GM11168 (cell line): ENCODE measurements at regions not wholly inside any gene's neighbourhood (a gene's known extent, or its start where the extent isn't known, plus 50 kb on each side); places are given as distances from the start of the nearest gene placed in this dataset.
"Not testable (repeated sequence)": the region's sequence is repeated elsewhere in the genome, so short reads cannot be mapped to it uniquely, and the experiment has no call there.

Experiments
- in situ Hi-C: fragments of 300-500 bp; cut with MboI; formaldehyde crosslinking; loops from one replicate; pipeline ENCODE4 v1.12.0; 2022; ENCODE audit warnings: low sequenced_read_pairs; ENCODE audit not compliant: unreplicated experiment

DNA sequence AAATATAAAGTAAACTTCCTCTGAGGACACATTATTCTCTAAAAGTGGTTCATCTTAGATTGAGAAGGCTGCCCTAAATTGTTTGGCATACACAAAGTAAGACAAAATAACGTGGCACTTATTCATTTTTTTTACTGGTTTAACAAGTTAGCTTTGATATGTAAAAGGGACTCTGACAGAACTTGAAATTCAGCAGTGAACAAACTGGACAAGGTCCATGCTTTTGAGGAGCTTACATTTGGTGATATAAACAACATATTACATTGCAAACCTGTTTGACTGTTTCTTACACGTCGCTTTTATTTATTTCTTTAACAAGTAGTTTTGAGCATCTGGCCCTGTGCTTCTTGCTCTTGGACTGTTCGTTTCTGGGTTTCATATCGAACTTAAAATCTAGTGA, 253.1 kb upstream of the POM121L12 start:
- in situ Hi-C loops: no loop called here

DNA sequence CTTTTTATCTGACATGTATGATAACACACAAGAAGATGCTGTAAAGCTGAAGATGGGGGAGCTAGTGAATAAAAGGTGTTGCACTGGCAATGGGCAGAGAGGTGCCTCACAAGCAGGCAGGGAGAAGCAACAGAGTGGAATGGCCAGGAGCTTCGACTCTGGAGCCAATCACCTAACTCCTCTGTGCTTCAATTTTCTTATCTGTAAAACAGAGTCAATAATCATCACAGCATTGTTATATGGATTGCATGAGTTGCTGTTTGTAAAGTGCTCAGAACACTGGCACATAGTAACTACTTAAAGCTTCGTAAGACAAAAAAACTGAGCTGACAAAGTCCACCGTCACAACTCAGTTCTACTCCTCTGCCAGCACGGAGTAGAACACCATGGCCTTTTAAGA, 254.2 kb upstream of the POM121L12 start:
- in situ Hi-C loops: no loop called here

DNA sequence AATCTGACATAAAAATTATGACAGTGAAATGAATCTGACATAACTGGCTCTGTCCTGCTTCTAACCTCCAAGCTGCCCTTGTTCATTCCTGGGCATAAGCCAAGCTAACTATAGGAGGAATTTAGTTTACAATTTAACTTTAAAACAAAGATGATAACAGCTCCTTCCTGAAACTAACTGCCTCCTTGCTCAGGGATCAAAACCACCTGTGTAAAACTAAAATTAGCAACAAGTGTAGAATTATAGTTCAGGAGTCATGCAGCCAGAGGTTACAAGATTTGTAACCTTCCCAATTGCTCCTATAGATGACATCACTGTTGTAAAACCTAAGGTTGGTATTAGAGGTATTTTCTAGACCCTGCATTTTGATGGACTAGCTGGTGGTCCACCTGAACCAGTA, 256.4 kb upstream of the POM121L12 start:
- in situ Hi-C loops: no loop called here

DNA sequence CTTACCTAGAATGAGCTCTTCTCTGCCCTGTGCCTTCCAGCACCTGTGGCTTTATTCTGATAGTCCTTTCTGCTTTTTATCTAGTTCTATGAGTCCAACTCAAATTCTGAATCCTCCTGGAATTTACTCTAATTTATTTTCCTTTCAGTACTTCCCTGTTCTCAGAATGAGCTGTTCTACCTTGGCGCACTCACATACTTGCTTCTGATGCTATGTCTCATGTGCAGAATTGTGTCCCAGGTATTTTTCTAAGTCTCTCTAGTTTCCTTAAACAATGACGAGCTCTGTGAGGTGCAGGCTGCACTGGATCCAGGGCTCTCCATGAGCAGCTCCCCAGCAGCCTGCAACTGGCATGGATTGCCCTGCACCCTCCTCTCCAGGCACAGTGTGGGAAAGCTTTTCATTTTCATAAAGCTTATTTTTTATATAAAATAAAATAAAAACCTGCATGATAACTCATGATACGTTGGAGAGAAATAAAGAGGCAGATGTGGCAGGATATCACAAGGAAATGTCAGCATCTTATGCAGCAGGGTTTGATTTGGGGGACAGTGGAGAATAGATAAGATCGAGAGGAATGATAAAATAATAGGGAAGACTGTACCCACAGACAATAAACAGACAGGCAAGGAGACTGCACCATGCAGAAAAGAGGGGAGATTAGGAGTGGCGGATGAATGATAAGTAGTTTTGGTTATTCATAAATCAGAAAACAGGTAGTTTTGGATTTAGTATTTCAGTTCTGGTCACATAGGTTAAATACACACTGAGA, 258.2 kb upstream of the POM121L12 start:
- in situ Hi-C loops: no loop called here

DNA sequence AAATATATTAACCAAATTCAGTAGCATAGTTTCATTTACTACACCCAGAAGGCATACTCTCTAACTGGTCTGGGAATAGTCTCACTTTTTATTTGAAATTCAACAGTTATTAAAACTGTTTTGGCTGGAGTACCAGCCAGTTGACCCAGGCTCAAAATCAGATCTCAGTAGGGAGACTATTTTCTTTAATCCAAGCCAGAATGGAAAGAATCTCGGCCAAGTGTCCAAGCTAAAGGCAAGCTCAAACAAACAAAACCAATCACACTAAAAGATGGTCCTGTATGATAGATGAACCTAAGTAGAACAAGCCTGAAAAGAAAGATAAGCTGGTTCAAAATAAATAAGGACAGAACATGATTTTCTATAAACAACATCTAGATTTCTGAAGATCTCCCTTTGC, 259.6 kb upstream of the POM121L12 start:
- in situ Hi-C loops: no loop called here

DNA sequence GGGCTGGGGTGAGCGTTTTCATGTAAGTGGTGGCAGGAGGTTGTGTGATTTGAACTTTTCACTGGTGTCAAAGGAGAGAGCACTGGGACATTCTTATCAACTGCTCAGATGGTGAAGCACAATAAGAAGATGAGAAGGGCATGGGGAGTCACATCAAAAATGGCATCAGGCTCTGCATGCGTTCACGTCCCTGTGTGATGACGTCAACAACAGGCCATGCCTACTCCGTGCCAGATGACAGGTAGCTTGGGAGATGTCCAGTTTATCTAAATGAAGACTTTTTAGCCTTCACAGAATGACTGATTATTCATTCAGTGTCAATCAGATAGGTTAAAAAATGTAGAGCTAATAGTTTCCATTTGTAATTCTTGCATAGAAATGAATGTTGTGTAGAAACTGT, 264.3 kb upstream of the POM121L12 start:
- in situ Hi-C loops: no loop called here

DNA sequence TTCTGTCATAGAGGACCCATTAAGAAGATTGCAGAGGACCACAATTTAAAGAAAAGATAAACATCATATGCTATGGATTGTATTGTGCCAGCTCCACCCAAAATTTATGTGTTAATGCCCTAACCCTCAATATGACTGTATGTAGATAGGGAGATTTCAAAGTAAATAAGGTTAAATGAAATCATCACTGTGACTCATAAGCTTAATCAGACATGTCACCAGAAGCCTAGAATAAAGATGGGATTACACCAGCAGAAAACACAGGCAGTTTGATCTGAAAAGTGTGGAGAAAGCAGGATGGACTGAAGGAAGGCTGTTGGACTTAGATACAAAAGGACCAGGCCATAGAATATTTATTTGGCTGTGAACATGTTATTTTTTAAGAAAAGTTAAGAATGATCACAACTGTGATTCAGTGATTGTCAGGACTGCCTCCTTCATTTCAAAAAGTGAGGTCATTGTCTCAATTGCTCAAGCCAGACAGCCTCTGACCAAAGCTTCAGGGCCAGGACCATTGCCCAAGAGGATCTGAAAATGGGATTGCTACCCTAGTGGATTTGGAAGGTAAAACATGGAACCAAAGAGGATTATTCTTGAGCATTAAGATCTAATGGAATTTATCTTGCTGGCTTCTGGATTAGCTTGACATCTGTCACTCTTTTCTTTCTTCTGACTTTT, 270.8 kb upstream of the POM121L12 start:
- in situ Hi-C loops: no loop called here

DNA sequence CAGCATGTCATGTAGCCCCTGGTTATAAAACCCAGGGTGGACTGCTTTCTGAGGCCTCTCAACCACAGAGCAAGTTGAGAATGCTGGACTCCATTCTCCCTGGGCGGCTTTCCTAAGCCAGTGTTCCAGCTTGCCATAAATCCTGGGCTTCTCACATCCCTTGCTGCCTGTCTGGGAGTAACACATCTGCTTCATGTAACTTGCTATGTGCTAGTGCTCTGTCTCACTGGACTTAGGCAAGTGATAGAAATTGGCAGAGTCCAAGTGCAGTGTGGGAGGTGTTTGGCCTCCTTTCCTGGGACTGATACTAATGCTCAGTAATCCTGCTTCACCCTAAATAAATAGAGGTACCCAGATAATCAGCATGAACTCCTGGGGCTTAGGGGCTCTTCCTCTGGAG, 277.1 kb upstream of the POM121L12 start:
- in situ Hi-C loops: no loop called here

DNA sequence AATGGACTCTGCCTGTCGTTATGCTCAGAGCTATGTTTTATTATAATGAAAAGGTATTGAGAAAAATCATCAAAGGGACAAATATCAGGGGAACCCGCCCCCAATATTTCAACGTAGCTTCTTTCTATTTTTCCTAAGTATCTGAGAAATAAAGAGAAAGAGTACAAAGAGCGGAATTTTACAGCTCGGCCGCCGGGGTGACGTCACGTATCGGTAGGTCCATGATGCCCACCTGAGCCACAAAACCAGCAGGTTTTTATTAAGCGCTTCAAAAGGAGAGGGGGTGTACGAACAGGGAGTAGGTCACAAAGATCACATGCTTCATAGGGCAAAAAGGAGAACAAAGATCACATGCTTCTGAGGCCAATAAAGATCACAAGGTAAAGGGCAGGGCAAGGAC, 281.6 kb upstream of the POM121L12 start:
- in situ Hi-C loops: no loop called here

DNA sequence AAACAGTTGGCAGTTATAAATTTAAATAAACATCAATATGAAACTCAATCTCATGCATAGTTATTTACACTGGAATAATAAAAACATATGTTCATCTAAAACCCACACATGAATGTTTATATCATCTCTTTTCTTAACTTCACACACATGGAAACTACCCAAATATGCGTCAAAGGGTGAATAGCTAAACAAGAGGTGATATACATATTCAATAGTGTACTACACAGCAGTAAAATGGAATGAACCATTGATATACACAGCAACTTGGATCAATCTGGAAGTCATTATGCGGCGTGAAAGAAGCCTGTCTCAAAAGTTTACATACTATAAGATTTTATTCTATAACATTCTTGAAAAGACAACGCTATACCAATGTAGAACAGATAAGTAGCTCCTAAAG, 282.5 kb upstream of the POM121L12 start:
- in situ Hi-C loops: no loop called here

DNA sequence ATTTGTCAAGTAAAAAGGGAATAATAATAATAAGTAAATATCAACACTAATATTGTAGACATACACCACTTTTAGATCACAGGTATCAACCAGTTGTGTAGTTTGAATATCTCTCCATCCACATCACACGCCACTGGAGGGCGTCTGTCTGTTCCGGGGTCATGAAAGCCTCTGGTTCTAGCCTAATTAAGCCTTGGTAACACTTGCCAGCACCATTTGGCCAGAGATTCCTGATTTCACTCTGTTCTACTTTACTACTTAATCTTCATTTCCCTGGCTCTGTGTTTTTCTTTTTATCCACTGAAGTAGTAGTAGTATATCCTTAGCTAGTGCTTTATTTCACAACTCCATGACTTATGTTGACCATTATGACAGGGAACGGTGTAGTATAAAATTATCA, 285.6 kb upstream of the POM121L12 start:
- in situ Hi-C loops: no loop called here

DNA sequence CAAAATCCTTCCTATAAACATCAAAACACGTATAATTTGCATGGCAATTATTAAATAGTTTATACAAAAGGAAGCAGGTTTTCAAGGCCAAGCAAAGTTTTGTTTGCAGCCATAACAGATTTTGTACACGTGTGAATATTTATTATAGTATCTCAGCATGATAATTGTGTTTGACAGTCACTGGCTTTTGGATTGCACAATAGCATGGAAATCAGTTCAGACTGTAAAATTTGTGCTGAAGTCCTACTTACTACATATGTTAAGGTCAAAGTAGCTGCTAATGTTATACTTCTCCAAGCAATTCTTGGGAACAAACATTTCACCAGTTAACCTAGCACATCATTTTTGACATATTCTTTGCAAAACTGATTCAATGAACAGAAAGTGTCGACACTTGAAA, 287.6 kb upstream of the POM121L12 start:
- in situ Hi-C loops: no loop called here

DNA sequence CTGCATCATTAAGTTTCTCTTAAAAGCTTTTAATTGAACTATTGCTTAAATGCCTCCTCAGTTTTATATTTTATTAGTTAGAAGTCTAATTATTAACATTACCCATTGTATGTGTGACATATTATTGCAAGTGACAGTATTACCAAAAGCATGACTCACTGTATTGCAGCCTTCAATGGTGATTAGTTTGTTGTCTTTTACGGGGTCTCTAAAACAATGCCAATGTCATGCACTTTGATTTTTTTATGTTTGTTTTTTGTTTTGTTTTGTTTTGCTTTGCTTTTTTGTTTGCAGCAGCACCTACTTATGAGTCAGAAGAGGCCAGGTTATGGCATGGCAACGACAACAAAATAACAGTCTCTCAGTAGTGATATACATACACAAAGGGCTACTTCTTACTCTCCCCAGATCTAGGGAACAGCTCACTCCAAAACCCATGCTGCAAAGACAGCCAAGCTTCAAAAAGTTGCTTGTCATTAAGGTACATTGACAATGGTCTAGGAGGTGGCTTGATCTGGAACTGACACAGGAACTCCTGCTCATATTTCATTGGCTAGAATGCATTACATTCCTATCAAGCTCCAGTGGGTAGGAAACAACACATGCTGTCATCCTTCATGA, 293.7 kb upstream of the POM121L12 start:
- in situ Hi-C loops: no loop called here

DNA sequence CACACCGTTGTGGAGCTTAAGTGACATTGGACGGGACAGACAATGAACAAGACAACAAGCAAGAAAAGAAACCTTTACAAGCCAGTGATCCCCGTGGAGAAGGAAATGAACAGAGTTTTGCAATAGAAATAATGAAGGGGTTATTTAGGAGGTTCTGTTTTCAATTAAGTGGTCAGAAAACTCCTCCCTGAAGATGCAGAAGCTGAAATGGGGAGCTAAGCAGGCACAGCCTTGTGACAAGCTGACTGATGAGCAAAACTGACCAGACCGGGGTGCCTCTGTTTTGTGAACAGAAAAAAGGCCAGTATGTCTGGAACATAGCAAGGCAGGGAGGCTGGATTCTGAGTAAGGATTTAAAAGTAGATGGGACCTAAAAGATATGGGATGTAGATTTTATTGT, 299.8 kb upstream of the POM121L12 start:
- in situ Hi-C loops: no loop called here

DNA sequence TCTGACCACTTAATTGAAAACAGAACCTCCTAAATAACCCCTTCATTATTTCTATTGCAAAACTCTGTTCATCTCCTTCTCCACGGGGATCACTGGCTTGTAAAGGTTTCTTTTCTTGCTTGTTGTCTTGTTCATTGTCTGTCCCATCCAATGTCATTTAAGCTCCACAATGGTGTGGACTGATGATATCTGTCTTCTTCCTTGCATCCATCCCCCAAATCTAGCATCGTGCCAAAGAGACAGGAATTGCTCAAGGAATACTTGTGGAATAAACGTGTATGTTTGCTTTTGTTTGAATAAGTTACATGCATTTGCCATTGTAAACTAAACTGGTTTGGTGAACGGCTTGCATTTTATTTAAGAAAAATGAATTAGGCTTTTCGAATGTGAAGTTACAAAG, 306.8 kb upstream of the POM121L12 start:
- in situ Hi-C loops: not testable (repeated sequence)

DNA sequence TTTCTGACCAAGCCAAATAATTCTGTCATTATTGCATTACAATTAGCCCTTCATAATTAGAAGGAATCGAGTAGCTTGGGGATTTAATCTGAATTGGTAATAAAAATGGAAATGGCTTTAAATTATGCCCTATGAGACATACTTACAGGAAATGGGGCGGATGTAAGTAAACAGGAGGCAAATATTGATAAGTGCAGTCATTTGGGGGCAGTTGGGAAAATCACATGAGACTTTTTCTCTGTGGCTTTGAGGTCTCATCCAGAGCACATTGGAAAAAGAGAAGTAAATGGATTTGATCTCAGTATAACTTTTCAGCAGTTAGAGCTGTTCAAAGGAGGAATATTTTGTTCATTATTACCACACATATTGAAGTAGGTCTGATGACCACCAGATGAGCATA, 307.8 kb upstream of the POM121L12 start:
- in situ Hi-C loops: no loop called here

DNA sequence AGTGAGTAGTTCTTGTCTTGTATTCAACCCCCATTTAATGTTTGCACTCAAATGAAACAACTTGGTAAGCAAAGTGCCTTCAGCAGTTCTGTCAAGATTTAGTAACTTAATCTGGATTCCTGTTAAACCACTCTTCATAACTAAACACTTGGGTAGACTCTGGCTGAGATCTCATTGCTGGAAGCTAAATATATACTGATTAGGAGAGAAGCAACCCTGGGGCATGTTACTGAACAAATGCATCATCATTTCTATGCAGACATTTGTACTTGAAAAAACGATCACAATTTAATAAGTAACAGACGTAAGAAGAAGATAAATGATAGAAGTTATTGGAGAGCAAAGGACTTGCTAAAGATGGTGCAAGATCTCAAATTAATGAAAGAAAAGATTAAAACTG, 308.4 kb upstream of the POM121L12 start:
- in situ Hi-C loops: no loop called here

DNA sequence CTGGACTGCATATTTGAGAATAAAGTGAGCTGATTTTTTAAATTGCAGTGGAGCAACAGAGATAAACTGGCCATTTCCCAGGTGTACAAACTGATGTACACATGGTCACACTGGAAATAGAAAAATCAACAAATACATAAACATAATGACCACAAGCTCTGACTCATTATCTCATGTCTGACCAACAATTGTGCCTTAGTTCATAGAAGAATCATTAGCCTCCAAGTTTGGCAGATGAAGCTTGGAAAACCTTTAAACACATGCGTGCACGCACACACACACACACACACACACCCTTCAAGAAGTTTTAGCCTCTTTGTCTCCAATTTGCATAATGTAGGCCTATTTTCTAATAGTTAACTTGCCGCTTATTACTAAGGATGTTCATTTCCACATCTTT, 308.9 kb upstream of the POM121L12 start:
- in situ Hi-C loops: no loop called here

DNA sequence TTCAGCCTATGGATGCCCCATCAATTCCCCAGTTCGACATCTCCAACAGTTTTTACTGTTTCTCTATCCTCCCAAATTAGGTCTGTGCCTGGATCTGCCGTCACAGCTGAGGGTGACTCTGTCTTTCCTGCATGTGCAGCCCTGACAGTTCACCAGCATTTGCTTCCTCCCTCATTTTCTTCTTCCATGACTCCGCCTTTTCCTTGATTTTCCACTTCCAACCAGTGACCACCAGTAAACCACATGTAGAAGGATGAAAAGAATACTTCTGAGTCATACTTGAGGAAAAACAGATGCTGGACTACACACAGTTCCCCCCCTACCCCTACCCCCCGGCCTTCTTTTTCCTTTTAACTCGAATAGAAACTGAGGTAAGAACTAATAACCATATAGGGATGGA, 311.8 kb upstream of the POM121L12 start:
- in situ Hi-C loops: no loop called here

DNA sequence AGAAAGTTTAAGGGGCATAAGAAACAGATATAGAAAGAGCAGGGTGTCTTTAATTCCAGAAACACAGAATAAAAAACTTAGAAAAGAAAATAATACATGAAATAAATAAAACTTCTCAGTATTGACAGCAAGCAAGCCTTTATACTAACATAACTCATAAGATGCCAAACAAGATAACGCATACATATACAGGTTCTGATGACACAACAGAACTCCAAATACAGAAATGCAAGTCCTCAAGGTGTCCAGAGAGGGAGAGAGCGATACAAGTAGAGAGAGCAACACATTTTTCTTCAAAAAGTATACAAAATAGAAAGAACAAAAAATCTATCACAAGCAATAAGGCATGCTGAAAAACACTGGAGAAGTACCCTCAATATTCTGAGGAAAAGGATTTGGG, 314.6 kb upstream of the POM121L12 start:
- in situ Hi-C loops: no loop called here

DNA sequence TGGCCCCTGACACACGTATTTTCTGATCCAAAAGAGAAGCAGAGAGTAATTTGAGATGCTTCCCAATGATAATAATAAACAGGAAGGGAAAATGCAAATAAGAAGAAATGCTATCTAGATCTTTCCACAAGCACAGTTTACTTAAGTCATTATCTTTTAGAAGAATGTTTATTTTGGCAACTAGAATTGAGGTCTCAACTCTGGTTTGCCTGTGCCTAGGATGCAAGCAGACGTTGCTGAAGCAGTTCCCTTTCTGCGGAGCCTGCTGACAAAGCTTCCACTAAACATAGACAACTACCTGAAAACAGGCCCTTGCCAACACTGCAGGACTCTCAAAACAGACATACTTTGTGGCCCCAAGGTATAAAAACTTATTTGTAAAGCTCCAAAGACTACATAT, 315.8 kb upstream of the POM121L12 start:
- in situ Hi-C loops: no loop called here

DNA sequence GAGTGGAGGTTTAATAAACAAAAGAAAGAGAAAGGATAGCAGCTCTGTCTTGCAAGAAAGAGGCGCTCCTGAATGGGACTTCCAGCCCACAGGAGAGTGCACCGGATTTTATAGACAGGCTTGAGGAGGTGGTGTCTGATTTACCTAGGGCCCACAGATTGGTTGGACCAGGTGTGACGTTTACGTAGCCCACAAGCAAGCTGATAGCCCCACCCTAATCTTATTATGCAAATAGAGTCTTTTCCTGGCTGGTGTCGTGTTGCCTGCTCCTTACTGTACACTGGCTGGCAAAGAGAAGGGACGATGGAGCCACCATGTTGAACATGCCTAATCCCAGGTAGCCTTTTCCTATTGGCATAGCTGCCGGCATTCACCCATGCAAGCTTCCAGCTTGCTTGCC, 319.7 kb upstream of the POM121L12 start:
- in situ Hi-C loops: no loop called here
